OCI-LY1 (cell line): ENCODE measurements at regions not wholly inside any gene's neighbourhood (a gene's known extent, or its start where the extent isn't known, plus 50 kb on each side); places are given as distances from the start of the nearest gene placed in this dataset.

Experiments
- EZH2 ChIP-seq: fragments of 200-600 bp; sonication (generic), shearing (Covaris generic); IDR thresholded peaks from 2 replicates; pipeline ENCODE4 v1.8.0; 2017; ENCODE audit warnings: borderline replicate concordance, mixed run types, mild to moderate bottlenecking, antibody characterized with exemption, low read length, moderate library complexity, mixed read lengths
- TF ChIP-seq, protein P1 (sequence below): fragments of 200-600 bp; sonication (generic), shearing (Covaris generic); IDR thresholded peaks from 2 replicates; pipeline ENCODE4 v1.5.1; 2017; ENCODE audit warnings: mild to moderate bottlenecking, antibody characterized with exemption, low read length, moderate library complexity, mixed read lengths

DNA sequence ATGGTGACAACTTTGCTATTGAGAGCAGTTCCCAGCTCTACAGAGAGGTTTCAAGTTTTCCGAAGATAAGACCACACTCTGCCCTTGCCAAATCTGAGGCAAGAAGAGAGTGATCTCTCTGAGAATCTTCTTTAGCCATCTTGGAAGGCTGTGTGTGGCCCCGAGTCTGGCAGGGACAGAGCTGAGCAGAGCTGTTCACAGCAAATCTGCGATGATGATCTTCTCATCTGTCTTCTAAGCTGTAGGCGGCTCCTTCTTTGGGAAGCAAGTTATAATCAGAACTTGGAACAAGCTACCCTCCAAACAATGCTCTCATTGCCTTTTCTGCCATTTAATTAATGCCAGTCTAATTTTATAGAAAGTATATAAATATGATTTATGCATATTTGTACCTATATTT lies 379.0 kb upstream of the MEF2C start:
- no peak for TF ChIP-seq EZH2
- TF ChIP-seq, protein P1, sequence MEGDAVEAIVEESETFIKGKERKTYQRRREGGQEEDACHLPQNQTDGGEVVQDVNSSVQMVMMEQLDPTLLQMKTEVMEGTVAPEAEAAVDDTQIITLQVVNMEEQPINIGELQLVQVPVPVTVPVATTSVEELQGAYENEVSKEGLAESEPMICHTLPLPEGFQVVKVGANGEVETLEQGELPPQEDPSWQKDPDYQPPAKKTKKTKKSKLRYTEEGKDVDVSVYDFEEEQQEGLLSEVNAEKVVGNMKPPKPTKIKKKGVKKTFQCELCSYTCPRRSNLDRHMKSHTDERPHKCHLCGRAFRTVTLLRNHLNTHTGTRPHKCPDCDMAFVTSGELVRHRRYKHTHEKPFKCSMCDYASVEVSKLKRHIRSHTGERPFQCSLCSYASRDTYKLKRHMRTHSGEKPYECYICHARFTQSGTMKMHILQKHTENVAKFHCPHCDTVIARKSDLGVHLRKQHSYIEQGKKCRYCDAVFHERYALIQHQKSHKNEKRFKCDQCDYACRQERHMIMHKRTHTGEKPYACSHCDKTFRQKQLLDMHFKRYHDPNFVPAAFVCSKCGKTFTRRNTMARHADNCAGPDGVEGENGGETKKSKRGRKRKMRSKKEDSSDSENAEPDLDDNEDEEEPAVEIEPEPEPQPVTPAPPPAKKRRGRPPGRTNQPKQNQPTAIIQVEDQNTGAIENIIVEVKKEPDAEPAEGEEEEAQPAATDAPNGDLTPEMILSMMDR = no peak
